Inflammatory macrophage (primary cell): ENCODE measurements at regions not wholly inside any gene's neighbourhood (a gene's known extent, or its start where the extent isn't known, plus 50 kb on each side); places are given as distances from the start of the nearest gene placed in this dataset.
"Not testable (repeated sequence)": the region's sequence is repeated elsewhere in the genome, so short reads cannot be mapped to it uniquely, and the experiment has no call there.

Experiments
- DNase-seq, 2 donors: peaks; one replicate each; pipeline ENCODE4 v3.0.0-alpha.2; 2020 to 2022

DNA sequence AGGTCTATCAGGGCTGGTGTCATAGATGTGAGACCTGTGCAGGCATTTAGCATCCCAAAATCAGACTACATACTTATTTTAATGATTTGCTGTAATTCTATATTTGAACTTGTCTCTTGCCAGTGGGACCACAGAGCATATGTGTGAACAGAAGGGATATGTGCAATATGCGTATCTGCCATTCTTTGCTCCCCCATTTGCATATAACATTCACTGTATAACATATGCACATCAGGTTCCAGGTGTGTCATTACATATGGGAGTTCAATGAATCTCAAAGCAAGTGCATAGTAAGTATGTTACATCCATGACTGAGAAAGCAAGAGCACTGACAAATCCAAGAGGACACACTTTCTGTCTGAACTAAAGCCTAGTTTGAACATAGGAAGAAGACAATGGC is 1115.1 kb upstream of the CNTN5 start:
- no peak for DNase-seq

DNA sequence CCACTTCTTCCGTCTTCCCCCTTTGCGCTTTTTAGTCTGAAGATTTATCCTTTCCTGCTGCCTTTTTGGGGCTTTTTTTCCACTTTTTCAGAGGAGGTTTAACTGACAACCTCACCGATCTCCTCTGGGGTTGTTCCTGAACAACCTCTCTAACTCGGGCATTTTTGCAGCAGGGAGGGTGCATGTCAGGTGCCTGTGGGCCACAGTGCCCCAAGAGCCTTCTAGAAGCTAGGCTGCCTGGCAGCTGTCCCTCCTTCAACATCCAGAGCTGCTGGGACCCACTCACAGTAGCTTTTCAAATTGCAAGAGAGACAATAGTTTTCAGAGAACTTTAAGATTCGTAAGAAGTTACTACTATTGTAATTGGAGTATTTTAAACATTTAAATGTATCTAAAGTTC is 1112.4 kb upstream of the CNTN5 start:
- no peak for DNase-seq

DNA sequence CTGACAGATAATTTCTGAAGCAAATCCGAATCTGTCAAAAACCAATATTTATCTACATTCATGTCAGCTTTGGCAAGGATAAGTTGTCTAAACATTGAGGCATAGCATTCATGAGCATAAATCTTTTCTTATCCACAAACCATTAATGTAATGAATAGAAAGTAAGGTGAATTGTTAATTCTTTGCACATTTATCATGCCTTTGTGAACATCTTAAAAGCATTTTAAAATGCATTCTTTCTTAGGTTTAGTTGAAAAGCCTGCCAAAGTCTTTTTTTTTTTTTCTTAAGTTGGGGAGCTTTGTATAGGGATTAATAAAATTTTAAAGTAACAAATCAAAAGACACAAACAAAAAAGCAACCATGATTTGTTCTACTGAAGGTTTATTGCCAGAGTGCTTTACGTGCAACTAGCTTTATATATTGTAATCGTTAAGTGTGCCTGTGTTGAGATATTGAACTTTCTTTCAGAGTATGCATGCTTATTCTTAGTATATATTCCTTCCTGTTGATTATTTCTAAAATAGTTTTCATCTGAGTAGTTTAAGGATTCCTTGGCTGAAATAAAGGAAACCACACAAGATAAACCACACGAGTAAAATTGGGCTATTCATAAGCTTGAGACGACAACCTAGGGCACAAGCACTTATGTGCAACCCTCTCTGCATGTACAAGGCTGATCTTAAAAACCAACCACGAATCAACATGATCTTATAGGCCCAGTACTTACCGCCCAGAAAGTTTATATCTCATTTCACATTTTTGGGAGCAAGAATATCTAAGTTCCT is 1110.9 kb upstream of the CNTN5 start:
- no peak for DNase-seq

DNA sequence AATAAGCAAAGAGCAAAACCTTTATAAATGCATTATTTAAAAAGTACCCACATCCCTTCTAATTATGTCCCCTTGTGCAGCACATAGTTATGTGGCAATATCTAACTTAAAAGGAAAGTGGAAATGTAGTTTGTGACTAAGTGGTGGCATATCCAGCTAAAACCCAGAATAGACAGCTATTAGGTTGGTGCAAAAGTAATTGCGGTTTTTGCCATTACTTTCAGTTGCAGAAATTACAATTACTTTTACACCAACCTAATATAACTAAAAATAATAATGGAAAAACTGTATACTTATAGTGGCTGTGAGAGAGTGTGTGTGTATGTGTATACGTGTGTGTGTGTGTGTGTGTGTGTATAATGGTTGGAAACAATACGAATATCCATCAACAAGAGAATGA is 1108.1 kb upstream of the CNTN5 start:
- no peak for DNase-seq

DNA sequence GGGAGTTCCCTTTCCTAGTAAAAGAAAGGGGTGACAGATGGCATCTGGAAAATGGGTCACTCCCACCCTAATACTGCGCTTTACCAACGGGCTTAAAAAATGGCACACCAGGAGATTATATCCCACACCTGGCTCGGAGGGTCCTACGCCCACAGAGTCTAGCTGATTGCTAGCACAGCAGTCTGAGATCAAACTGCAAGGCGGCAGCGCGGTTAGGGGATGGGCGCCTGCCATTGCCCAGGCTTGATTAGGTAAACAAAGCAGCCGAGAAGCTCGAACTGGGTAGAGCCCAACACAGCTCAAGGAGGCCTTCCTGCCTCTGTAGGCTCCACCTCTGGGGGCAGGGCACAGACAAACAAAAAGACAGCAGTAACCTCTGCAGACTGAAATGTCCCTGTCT is 1097.8 kb upstream of the CNTN5 start:
- not testable (repeated sequence) for DNase-seq

DNA sequence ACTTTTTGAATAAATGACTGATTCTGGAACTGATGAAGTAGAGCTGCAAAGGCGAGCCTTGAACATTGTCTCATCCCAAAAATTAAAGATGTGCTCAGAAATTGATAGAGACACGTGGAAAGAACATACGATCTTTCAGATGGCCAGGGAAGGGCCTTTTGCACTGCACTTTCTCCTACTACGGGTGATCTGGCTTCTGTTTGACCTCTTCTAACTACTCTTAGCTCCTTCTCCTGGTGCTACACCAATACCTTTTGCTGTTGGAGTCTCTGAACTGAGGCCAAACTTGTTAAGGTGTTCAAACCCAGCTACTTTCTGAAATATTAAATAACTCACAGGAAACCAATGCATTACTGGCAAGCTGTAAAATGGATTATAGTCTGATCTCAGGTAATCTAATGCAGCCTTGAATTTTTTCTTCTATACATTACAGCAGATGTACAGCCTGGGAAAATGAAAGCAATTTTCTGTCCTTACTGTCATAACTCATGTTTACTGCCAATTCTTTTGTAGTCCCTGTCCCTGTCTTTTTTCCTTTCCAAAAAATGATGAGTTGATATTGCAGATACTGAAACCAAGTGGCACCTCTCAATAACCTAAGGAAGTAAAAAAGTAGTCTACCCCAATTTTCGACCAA is 1086.1 kb upstream of the CNTN5 start:
- DNase-seq = no peak

DNA sequence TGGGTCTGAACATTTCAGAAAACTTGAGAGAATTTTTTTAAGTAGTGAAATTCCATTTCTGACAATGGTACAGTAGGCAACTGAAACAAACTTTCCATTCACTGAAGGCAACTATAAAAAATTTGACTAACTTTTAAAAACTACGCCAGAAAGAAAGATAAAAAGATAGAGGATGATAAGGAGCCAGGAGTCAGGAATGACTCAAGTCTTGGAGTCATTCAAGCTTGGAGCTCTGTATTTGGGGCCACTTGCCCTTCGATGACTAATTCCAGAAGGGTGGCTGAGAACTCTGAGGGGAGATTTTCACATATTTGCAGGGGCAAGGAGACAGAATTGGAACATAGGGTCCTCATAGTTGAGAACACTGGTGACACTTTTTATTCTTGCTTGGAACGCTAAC is 1083.2 kb upstream of the CNTN5 start:
- DNase-seq = no peak

DNA sequence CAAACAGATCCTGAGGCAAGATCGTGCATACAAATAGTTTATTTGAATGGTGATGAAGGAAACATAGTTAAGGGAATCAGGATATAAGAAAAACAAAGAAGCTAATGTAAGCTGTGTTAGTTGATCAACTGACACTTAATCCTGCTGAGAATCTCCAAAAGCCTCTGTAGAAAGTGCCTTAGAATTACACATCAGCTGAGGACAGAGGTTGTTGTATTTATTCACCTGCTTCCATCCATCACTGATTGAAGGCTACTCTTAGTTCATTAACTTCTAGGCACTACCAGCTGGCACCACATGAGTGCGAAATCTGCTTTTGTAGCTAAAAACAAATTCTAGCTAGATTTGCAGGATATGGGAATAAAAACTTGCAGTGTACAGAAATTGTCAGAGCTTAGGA is 1082.0 kb upstream of the CNTN5 start:
- no peak for DNase-seq

DNA sequence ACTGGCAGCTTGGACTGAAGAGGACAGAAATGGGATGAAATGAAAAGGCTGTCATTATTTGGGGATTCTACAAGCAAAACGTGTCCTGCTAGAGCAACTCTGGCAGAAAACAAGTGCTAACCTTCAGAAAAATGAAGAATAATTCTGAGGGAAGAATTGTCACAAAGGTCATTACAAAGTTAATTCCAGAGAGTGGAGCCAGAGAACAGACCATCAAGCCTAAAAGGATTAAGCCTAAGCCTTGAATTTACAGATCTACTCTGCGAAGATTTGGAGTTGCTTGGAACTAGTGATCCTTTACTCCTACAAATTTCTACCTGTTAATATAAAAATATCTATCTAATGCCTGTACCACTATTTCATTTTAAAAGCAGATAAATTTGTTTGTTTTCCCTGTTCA is 1077.3 kb upstream of the CNTN5 start:
- no peak for DNase-seq

DNA sequence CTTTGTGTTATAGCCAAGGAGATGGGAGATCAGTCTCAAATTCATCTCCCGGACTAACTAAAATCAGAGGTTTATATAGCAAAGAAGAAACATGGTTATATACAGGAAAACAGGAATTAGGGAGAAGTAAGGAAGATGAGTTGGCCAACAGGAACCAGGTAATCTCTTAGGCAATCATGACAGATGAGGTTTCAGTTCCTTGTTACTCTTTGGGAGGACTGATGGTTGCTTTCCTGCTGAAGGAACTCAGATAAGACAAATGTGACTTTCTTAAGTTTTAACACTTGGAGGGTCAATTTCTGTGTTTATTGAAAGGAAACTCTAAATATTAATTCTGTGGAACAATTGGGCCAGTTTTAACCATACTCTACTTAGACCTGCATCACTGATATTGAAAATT is 1072.0 kb upstream of the CNTN5 start:
- DNase-seq = no peak

DNA sequence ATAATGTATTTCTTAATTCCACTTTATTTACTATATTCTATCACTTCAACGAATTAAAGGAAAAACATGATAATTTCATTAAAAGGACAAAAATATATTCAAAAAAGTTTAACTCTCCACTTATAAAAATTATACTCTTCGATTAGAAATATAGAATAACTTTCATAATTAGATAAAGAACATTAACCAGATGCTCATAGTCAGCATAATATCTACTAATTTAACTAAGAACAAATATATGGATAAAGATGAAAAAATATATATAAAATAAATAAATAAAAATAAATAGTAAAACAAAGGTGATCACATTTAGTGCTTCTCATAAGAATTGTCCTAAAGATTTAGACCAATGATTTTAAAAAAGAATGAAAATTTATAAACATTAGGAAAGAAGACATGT is 1065.2 kb upstream of the CNTN5 start:
- DNase-seq = no peak

DNA sequence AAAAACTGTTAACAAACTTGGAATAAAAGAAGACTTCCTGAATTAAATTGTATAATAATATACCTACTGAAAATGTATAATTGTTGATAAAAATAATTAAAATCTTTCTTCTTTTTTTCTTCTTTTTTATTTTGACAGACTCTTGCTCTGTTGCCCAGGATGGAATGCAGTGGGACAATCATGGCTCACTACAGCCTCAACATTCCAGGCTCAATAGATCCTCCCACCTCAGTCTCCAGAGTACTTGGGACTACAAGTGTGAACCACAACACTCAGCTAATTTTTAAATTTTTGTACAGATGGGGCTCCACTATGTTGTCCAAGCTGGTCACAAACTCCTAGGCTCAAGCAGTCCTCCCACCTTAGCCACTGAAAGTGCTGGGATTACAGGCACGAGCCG is 1063.8 kb upstream of the CNTN5 start:
- no peak for DNase-seq

DNA sequence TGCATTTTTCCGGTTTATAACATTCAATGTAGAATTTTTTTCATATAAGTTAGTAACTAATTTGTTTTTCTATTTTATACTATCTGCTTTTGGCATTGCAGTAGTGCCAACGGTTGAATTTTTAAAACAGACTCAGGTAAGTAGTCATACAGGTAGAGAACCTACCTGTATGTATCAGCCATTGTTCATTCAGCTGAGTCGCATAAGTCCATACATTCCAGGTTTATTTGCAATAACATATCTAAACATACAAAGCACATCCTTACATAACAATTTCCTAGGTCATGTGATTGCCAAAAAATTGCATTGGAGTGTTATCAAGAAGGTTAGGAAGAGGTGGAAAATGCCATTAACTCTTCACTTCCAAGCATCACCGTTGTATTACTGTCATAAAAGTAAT is 1059.3 kb upstream of the CNTN5 start:
- DNase-seq = no peak

DNA sequence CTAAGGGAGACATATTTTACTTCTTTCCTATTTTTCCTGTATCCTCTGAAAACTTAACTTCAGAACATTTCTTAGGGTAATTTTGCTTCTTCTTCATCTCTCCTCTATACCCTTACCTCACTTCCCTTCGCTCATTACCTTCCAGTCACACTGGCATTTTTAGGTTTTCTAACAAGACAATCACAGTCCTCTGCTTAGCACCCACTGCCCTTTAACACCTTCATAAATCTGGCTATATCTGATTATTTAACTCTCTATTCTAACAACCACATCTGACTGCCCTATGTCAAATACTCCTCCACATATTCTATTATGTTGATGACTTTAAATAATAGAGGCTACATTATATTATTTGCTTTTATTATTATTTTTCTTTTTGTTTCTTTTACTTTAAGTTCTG is 1058.0 kb upstream of the CNTN5 start:
- DNase-seq = no peak

DNA sequence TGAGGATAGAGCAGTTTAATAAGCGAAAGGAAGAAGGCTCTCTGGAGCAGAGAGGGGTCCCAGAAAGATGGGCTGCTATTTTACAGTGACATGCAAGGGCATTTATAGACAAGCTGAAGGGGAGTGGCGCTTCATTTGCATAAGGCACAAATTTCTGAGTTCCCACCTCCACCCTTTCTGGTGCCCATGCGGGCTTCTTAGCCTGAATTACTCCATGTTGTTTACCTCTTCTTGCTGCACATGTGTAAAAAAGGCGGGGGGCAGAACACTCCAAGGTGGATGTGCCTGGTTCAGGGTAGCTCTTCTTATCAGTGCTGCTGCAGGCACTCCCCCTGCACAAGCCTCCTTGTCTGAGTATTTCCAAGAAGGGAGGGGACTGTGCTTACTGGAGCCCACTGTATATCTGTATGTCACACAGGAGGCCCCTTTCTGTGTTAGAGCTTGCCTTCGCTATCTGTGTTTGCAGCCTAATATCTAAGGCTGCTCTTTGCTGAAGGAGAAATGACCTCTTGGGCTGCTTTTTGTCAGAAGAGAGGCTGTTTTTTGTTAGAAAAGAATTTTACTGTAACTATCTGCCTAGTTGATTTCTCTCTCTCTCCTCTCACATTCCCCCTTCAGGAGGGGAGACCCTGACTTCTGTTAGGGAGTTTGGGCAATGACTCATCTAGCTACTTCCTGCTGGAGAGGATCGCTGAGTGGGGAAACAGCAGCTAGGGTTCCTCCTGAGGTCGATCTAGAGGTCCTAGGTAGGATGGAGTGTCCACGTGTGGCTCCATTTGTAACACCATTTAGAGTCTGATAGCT is 1057.0 kb upstream of the CNTN5 start:
- no peak for DNase-seq

DNA sequence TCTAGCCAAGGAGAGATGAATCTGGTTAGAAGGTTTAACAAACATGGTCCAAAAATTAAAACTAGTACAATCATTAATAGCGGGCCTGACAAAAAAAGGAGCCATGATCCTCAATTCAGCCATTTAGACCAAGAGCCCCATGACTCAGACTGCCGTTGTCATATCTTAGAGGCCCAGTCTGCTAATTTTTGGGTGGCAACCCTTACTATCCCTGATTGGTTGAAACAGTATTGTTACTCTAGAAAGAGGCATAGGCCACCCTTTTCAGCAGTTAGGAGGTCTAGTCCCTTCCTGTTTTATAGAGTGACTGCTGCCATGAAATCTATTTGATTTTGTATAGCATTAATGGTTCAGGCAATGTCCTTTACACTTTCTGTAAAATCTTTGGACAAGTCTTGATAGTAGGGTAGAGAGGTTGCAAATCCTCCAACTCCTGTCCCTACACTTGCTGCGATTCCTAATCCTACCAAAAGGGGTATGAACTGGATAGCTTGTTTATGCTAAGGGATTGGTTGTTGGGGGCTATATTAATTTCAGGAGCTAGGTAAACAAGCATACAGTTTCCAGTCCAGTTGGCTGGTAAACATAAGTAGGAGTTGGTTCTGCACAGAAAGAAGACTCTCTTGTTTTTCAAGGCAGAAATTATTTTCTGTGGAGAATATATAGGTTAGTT is 1056.3 kb upstream of the CNTN5 start:
- DNase-seq = no peak

DNA sequence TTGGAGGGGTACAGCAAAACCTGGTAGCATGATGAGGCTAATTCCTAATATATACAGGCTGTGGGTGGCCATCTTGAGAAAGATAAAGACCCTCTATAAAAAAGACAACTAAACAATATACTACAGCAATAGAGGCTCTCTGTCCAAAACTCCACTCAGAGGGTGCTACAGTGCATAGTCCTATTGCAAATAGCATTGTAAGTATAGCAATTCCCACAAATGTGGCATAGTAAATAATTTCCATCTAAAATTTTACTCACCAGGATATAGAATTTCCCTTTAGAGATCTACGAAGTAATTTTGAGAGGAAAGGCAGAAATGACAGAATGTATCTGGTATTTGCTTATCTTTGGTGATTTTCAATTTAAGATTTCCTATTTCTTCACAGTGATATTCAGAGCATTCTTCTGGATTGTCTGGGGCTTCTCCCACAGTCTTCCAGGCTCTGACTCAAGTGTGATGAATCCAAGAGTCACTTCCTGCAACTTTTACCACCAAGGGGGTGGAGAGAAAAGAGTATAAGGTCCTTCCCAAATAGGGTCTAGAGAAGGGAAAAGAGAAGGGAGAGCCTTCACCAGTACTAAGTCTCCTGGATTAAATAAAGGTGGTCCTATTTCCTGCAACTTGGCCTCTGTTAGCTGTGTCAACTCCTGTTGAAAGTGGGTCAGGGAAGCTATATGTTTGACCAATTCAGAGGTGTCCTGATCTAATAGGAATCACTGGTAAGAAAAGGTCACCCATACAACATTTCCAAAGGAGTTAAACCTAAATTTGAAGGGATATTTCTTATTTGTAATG is 1054.7 kb upstream of the CNTN5 start:
- no peak for DNase-seq

DNA sequence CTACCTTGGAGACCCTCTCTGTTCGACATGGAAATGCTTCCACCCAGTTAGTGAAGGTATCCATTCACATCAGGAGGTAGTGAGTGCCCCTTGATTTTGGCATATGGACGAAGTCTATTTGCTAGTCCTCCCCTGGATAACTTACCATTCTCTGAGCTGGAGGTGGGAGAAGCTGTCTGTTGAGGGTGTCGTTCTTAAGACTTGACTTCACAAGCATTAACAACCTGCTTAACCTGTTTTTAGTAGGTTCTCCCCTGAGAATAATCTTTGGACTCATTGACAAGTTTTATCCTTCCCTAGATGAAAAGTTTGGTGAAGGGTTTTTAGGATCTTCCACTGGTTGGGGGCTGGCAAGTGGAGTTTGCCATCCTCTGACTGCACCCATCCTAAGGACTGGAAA is 1053.8 kb upstream of the CNTN5 start:
- DNase-seq = no peak

DNA sequence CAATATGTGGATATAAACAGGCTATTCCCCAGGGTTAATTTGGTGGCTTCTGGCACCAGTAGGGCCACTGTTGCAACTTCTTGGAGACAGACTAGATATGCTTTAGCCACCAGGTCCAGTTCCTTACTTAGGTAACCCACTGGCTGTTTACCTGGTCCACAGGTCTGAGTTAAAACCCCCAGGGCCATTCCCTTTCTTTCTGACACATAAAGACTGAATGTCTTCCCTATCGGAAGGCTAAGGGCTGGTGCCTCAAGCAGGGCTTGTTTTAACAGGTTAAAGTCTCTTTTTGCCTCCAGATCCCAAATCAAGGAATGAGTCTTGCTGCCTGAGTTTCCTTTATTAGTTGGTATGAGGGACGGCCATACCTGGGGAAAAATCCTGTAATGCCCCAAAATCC is 1052.7 kb upstream of the CNTN5 start:
- DNase-seq = no peak

DNA sequence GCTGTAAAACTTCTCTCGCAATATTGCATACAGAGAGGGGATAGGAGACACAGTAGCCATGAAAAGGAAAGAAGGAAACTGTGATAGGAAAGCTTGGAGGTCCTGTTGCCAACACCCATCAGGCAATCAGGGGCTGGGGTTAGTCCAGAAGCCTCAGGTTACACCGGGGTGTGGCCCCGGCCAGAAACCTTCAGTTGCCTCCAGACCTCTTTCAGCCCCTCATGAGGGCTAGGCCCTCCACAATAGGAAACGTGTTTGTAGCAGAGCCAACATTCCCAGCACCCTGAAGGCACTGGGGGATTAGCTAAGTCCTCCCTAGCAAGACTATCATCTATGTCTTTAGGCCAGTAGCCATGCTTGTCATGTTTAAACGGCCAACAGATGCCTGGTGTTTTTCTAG is 1048.0 kb upstream of the CNTN5 start:
- DNase-seq = no peak

DNA sequence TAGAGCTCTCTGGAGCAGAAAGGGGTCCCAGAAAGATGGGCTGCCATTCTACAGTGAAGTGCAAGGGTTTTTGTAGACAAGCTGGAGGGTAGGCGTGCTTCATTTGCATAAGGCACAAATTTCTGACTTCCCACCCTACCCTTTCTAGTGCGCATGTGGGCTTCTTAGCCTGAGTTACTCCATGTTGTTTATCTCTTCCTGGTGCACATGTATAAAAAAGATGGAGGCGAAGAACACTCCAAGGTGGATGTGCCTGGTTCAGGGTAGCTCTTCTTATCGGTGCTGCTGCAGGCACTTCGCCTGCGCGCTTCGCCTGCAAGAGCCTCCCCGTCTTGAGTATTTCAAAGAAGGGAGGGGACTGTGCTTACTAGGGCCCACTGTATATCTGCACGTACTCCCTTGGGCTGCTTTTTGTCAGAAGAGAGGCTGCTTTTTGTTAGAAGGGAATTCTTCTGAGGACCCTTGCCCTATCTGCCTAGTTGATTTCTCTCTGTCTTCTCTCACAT is 1047.3 kb upstream of the CNTN5 start:
- DNase-seq = no peak

DNA sequence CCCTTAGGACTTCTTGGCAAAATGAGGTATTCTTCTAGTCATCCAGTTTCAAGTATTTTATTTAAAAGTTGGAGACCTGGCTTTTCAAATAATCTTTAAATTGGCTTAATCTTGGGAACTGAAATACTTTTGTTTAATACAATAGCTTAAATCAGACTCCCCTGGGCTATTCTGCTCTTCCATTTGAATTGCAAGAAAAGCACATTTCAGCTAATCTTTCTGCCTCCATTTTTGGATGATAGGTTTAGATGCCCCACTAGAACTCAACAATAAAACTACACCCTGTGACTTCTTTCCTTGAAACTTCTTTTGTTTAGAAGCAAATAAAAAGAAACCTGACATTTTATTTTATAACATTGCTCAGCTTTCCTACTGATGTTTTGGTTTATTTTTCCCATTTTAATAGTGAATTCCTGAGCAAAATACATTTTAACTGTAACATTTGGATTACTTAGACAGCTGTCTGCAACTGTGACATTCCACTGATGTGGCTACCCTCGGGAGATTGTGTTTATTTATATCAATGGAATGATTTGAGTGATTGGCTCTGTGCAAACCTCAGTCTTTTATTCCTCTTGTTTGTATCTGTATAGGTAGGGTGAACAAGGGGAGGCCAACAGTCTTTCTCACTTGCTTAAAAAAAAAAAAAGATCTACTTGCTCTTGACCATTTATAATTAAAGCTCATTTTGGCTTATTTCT is 1045.8 kb upstream of the CNTN5 start:
- no peak for DNase-seq
